BLaER1 (cell line): ENCODE measurements at regions not wholly inside any gene's neighbourhood (a gene's known extent, or its start where the extent isn't known, plus 50 kb on each side); places are given as distances from the start of the nearest gene placed in this dataset.

Source experiments
- H3K27ac ChIP-seq: shearing (Covaris generic); formaldehyde crosslinking; 2 replicates; pipeline ENCODE4 v1.8.1; 2022
- H3K27me3 ChIP-seq: shearing (Covaris generic); formaldehyde crosslinking; 2 replicates; pipeline ENCODE4 v1.8.1; 2022
- H3K36me3 ChIP-seq: shearing (Covaris generic); formaldehyde crosslinking; 2 replicates; pipeline ENCODE4 v1.8.1; 2022
- H3K4me1 ChIP-seq: shearing (Covaris generic); formaldehyde crosslinking; 2 replicates; pipeline ENCODE4 v1.8.1; 2022
- H3K4me2 ChIP-seq: shearing (Covaris generic); formaldehyde crosslinking; 2 replicates; pipeline ENCODE4 v1.8.1; 2022
- H3K4me3 ChIP-seq: shearing (Covaris generic); formaldehyde crosslinking; 2 replicates; pipeline ENCODE4 v1.8.1; 2022
- H3K9ac ChIP-seq: shearing (Covaris generic); formaldehyde crosslinking; 2 replicates; pipeline ENCODE4 v1.8.1; 2022
- H3K9me3 ChIP-seq: shearing (Covaris generic); formaldehyde crosslinking; 2 replicates; pipeline ENCODE4 v1.8.1; 2022
- H4K20me1 ChIP-seq: shearing (Covaris generic); formaldehyde crosslinking; 2 replicates; pipeline ENCODE4 v1.8.1; 2022
- Cebpa-rat ChIP-seq: shearing (Covaris generic); IDR thresholded peaks from 2 replicates; pipeline ENCODE4 v1.8.1; 2022

DNA sequence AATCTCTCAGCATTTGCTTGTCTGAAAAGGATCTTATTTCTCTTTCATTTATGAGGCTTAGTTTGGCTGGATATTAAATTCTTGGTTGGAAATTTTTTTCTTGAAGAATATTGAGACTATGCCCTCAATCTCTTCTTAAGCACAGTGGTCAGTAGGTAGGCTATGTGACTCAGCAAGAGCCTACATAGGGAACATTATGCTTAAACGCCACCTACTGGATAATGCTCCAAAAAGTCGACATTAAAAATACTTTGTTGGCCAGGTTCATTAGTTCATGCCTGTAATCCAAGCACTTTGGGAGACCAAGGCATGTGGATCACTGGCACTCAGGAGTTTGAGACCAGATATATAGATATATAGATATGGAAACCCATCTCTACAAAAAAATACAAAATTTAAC lies 678.0 kb upstream of the USP24 start:
- no peaks in the 10 kb centered on the region for H3K4me1 ChIP-seq
- H3K9me3 ChIP-seq, result peaks cover 5% of the 10 kb centered on the region; the same call in 1 of the 2 replicates
- no peak for TF ChIP-seq Cebpa-rat
- H3K27me3 ChIP-seq, result no peaks in the 10 kb centered on the region
- H3K9ac ChIP-seq, result no peak overlapping the region
- H3K36me3 ChIP-seq, result no peaks in the 10 kb centered on the region
- no peak overlapping the region for H3K4me3 ChIP-seq
- H3K4me2 ChIP-seq, result no peak overlapping the region
- H4K20me1 ChIP-seq, result no peaks in the 10 kb centered on the region
- H3K27ac ChIP-seq, result no peak overlapping the region

DNA sequence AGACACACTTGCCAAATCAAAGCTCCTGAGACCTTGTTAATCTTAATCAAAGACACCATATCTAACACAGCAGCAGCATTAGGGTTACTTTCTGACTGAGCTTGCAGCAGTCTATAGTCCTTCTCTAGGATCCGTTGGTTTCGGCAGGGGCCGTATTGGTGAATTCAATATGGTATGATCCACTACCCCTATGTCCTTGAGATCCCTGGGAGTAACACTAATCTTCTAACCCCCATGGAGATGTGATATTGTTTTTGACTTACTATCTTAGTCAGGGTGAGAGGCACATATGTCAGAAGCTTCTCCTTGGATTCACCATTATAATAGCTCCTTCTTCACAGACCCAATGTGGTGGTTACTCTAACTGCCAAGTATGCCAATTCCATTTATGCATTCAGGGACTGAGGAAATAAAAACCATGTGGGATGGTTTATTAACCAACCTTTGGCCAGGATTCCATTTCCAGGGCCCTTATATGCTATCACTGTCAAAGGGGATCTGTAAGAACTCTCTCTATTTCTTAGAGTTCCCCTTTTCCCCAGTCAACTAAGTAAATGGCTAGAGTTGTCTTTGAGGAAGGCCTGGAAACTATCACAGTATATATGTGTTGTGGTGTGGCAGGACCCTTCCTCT lies 673.6 kb upstream of the USP24 start:
- H4K20me1 ChIP-seq, result no peaks in the 10 kb centered on the region
- H3K4me3 ChIP-seq, result no peak overlapping the region
- no peak overlapping the region for H3K27ac ChIP-seq
- no peaks in the 10 kb centered on the region for H3K4me1 ChIP-seq
- H3K4me2 ChIP-seq, result no peak overlapping the region
- no peaks in the 10 kb centered on the region for H3K27me3 ChIP-seq
- no peaks in the 10 kb centered on the region for H3K36me3 ChIP-seq
- TF ChIP-seq Cebpa-rat, result no peak
- peaks cover 5% of the 10 kb centered on the region; the same call in 1 of the 2 replicates for H3K9me3 ChIP-seq
- H3K9ac ChIP-seq, result no peak overlapping the region

DNA sequence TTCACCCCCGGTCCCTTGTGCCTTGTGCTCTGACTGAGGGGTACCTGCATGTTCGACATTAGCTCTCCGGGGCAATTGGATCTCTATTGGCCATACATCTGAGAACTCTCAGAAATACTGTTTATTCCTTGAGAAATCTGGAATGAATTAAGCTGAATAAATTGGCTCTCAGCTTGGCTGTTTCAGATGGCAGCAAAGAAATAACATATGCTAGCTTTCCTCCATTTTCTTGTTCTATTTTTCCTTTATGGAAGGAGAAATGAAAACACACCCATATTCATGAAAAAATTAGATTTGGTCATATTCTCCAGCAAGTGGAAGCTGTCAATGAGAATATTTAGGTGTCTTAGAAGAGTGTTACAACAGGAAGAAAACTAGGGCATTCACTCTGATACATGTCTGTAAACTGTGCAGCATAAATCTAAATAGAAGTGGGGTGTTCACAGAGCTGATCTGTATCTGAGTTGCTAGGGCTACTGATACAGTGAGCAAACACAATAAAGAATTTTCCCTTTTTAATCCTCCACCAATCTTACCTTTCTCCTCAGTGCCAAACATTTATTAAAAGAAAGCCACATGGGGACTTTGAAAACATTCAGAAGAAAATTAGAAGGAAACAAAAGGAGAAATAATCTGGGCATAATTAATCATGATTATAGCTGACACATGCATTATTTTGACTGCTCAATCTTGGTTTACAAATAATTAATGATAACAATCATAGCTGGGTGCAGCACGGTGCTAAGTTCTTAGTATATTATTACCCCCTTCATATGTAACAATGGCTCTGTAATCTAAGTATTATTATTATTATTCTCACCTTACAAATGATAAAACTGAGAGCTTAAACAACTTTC lies 671.9 kb upstream of the USP24 start:
- no peaks in the 10 kb centered on the region for H3K27me3 ChIP-seq
- H3K4me2 ChIP-seq, result no peak overlapping the region
- H3K27ac ChIP-seq, result no peak overlapping the region
- H3K9me3 ChIP-seq, result no peaks in the 10 kb centered on the region
- H3K9ac ChIP-seq, result no peak overlapping the region
- H3K4me3 ChIP-seq, result no peak overlapping the region
- H3K36me3 ChIP-seq, result no peaks in the 10 kb centered on the region
- no peak for TF ChIP-seq Cebpa-rat
- H3K4me1 ChIP-seq, result no peaks in the 10 kb centered on the region
- H4K20me1 ChIP-seq, result no peaks in the 10 kb centered on the region

DNA sequence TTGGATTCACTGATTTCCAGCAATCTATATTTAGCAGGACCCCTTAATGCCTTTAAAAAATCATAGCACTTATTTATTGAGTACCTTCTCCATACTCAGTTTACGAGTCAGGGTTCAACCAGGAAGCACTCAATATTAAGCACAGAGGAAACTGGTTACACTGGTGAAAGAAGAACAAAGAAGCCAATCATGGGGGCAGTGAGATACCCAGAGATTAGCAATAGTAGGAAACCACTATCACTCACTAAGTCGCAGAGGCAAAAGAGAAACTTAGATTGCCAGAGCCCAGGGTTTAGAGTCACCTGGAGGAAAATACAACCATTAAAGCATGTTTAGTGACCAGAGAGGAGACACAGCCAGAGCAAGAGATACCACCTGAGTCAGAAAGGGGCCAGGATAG lies 670.5 kb upstream of the USP24 start:
- H3K27ac ChIP-seq, result no peak overlapping the region
- no peak overlapping the region for H3K4me3 ChIP-seq
- no peaks in the 10 kb centered on the region for H3K4me1 ChIP-seq
- no peaks in the 10 kb centered on the region for H4K20me1 ChIP-seq
- H3K27me3 ChIP-seq, result no peaks in the 10 kb centered on the region
- H3K9ac ChIP-seq, result no peak overlapping the region
- H3K4me2 ChIP-seq, result no peak overlapping the region
- no peaks in the 10 kb centered on the region for H3K9me3 ChIP-seq
- TF ChIP-seq Cebpa-rat, result no peak
- H3K36me3 ChIP-seq, result no peaks in the 10 kb centered on the region

- Histone ChIP-seq H3K9me3 (no peaks in the 10 kb centered on the region), H3K4me1 (no peaks in the 10 kb centered on the region), H4K20me1 (no peaks in the 10 kb centered on the region), H3K36me3 (no peaks in the 10 kb centered on the region), H3K9ac (no peak overlapping the region), H3K4me3 (no peak overlapping the region), H3K27me3 (no peaks in the 10 kb centered on the region), H3K4me2 (no peak overlapping the region), H3K27ac (no peak overlapping the region)
- no peak for TF ChIP-seq Cebpa-rat
Measured at GRCh38 chr1:55882931-55883330, 667.8 kb upstream of the USP24 start.

DNA sequence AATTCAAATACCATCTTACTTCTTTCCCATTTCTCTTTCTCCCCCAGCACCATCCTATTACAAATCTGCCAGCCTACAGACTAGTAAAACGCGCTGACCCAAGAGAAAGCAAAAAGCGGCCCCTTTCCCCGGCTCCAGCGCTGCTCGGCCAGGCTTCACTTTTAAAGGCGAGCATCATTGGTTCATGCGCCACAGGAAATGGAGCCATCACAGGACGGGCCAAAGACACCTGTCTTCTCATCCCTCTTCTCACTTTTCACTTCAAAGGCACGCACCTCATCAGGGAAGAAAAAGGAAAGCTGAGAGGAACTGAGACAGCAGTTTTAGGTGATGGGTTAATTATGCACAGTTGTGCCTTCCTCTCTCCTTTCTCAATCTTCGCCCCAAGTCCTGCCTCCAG lies 664.2 kb upstream of the USP24 start:
- TF ChIP-seq Cebpa-rat, result no peak
- no peaks in the 10 kb centered on the region; the same call in 1 of the 2 replicates for H3K27me3 ChIP-seq
- H3K4me2 ChIP-seq, result no peak overlapping the region

DNA sequence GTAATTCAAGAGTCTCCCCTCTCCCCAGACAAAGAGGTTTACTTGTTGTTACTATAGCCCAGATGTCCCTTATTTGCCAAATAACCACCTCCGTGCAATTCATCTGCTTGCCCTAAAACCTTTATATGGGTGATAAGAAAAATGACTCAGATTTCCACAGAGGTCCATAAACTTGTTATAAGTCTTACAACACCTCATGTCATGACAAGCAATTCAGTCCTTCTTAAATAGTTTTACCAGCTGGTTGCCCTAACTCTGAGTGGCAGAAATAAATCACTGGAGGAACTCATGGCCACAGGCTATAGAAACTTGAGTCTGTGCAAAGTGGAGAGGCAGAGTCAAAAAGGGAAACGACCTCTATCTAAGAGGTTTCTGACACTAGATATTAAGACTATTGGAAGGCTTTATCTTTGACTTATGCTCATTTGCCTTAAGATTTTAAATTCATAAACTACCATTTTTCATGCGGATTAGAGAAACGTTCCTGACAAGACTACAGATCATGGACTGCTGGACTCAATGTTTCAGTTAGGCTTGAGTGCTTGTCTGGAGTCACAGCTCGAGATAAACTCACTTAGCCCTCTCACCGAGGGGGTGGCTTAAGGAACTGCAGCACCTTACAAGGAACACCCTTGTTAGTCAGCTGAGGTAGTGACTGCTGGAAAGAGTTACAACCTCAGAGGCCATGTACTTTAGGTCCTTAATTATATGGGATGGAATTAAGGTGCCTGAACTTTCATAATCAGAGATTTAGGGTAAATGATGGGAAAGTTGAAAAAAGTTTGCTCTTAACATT lies 662.5 kb upstream of the USP24 start:
- Histone ChIP-seq H3K4me2 (no peak overlapping the region), H3K27me3 (no peaks in the 10 kb centered on the region; the same call in 1 of the 2 replicates), H3K27ac (no peak overlapping the region)

More for the DNA sequence above, 664.2 kb upstream of the USP24 start:
- H3K27ac ChIP-seq, result no peak overlapping the region
- H3K9ac ChIP-seq, result no peak overlapping the region
- no peaks in the 10 kb centered on the region for H3K9me3 ChIP-seq
- H4K20me1 ChIP-seq, result no peaks in the 10 kb centered on the region
- no peaks in the 10 kb centered on the region for H3K36me3 ChIP-seq
- peaks cover 9% of the 10 kb centered on the region for H3K4me1 ChIP-seq
- no peak overlapping the region for H3K4me3 ChIP-seq

DNA sequence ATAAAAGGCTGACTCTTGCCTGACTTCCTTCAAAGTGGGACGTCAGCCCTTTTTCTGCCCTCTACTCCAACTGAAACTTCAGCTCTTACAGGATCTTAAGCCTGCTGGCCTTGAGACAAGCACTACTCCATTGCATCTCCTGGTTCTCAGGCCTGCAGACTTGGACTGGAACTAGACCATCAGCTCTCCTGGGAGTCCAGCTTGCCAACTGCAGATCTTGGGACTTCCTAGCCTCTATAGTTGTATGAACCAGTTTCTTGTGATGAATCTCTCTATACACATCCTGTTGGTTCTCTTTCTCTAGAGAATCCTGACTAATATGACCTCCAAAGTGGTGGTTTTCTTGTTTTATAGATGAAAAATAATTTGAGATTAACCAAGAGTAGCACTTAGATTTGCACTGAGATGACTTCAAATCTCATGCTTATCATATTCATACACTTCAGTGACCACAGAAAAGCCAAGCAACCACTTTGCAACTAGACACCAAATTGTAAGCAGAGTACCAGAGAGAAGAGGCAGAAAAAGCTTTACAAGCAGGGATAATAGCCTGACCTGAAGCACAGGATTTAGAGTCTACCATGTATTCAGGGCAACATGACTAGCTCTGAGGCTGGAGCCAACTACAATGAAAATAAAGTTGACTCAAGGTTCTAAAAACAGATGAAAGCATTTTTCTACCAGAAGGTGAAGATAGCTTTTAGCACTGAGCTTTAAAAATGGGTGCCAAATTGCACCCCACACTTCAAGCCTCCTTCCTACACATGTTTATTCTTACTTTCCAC lies 661.3 kb upstream of the USP24 start:
- Histone ChIP-seq H4K20me1 (no peaks in the 10 kb centered on the region), H3K9me3 (no peaks in the 10 kb centered on the region), H3K27me3 (no peaks in the 10 kb centered on the region; the same call in 1 of the 2 replicates), H3K4me2 (no peak overlapping the region), H3K36me3 (no peaks in the 10 kb centered on the region), H3K4me3 (no peak overlapping the region), H3K27ac (no peak overlapping the region), H3K4me1 (peaks cover 10% of the 10 kb centered on the region), H3K9ac (no peak overlapping the region)
- TF ChIP-seq Cebpa-rat, result no peak

More for the DNA sequence above, 662.5 kb upstream of the USP24 start:
- Histone ChIP-seq H3K9ac (no peak overlapping the region), H4K20me1 (no peaks in the 10 kb centered on the region), H3K4me3 (no peak overlapping the region), H3K4me1 (peaks cover 10% of the 10 kb centered on the region), H3K36me3 (no peaks in the 10 kb centered on the region), H3K9me3 (no peaks in the 10 kb centered on the region)
- no peak for TF ChIP-seq Cebpa-rat

- TF ChIP-seq Cebpa-rat, result no peak
Measured at GRCh38 chr1:55870106-55870505, 654.9 kb upstream of the USP24 start.

More at GRCh38 chr1:55870106-55870505, 654.9 kb upstream of the USP24 start:
- Histone ChIP-seq H3K4me2 (no peak overlapping the region), H3K4me3 (no peak overlapping the region), H3K4me1 (peaks cover 8% of the 10 kb centered on the region), H3K9ac (no peak overlapping the region), H3K36me3 (no peaks in the 10 kb centered on the region), H4K20me1 (no peaks in the 10 kb centered on the region), H3K27ac (no peak overlapping the region), H3K9me3 (no peaks in the 10 kb centered on the region), H3K27me3 (no peaks in the 10 kb centered on the region)
